Thyroid gland (tissue), 4 donors: ENCODE measurements at regions not wholly inside any gene's neighbourhood (a gene's known extent, or its start where the extent isn't known, plus 50 kb on each side); places are given as distances from the start of the nearest gene placed in this dataset.
A peak's percentile ranks its signal among the peaks of the same experiment; 100 is the strongest.

ENCODE experiments used
- DNase-seq, 2 donors: peaks; one replicate each; pipeline ENCODE4 v3.0.0-alpha.2; 2019
- H3K27ac ChIP-seq, 3 donors: fragments of 200-600 bp; sonication (generic); 1 replicate in 2 of 3; 2 replicates in 1 of 3; pipeline ENCODE4 v1.5.1; 2016 to 2019; ENCODE audit warnings: mild to moderate bottlenecking in 1 of 3, moderate library complexity in 1 of 3
- H3K27me3 ChIP-seq: fragments of 200-600 bp; sonication (generic); one replicate; pipeline ENCODE4 v1.5.1; 2019
- H3K36me3 ChIP-seq, 2 donors: fragments of 200-600 bp; sonication (generic); one replicate each; pipeline ENCODE4 v1.5.1; 2016 to 2019
- H3K4me1 ChIP-seq, 2 donors: fragments of 200-600 bp; sonication (generic); one replicate each; pipeline ENCODE4 v1.5.1; 2017 to 2019
- H3K4me3 ChIP-seq, 3 donors: fragments of 200-600 bp; sonication (generic); replicated peaks in 1 of 3; 1 replicate in 2 of 3; 2 replicates in 1 of 3; pipeline ENCODE4 v1.5.1; 2016; ENCODE audit warnings: mild to moderate bottlenecking in 1 of 3
- H3K9me3 ChIP-seq: fragments of 200-600 bp; sonication (generic); one replicate; pipeline ENCODE4 v1.5.1; 2017
- CTCF ChIP-seq, 6 experiments: fragments of 200-600 bp in 3 of 6; fragments of 450-650 bp in 3 of 6; sonication (generic) in 3 of 6; IDR thresholded peaks; one replicate each; pipeline ENCODE4 v1.5.1; 2016 to 2019; ENCODE audit warnings: antibody characterized with exemption in 6 of 6, mild to moderate bottlenecking in 2 of 6, inconsistent platforms in 1 of 6, moderate library complexity in 1 of 6
- POLR2A ChIP-seq, 2 donors: fragments of 450-650 bp; IDR thresholded peaks; one replicate each; pipeline ENCODE4 v1.6.1; 2017; ENCODE audit warnings: antibody characterized with exemption in 2 of 2, mild to moderate bottlenecking in 2 of 2, moderate library complexity in 1 of 2
- WGBS, 2 donors: methylation state at CpG; one replicate each; pipeline ENCODE4 v1.1.5; 2017; 5-methylcytosine and 5-hydroxymethylcytosine counted together
- intact Hi-C: fragments of 100-400 bp; cut with DNase I; formaldehyde crosslinking; loops from one replicate; pipeline ENCODE4 v1.15.1; 2023

DNA sequence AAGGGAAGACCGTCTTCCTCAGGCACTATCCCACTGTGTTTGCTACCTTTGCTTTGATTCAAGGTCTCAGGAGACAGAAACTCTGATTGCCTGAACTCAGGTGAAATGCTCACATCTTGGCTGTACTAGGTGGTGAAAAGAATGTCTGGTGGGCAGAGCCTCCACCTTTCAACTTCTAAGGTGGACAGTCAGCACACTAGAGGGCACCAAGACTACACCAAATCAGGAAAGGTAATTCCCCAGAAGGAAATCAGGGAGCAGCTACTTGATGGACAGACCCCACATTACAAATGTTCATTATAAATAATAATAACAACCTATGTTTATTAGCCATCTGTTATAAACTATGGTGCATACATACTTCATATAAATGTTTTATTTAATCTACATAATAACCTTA, 220.9 kb downstream of the ATG4C start:
- TF ChIP-seq CTCF (IDR thresholded peaks at IDR 0.05) = peak in 4 of 6 experiments; percentile 30 to 62 (median 59)
- no peak for TF ChIP-seq POLR2A (IDR thresholded peaks at IDR 0.05)
- H3K4me3 ChIP-seq = no peak overlapping the region
- intact Hi-C loops = loop anchor here (5.0 kb wide), 1 partner anchor 142 kb away; no protein-coding TSS in a partner anchor
- H3K27ac ChIP-seq = no peak overlapping the region
- no peaks in the 10 kb centered on the region for H3K9me3 ChIP-seq
- no peaks in the 10 kb centered on the region for H3K36me3 ChIP-seq
- DNase-seq = peak; percentile 37 to 38
- no peaks in the 10 kb centered on the region for H3K27me3 ChIP-seq
- WGBS, 2 donors = 79 to 81% methylated on average over 1 of the region's 1 CpG
- no peaks in the 10 kb centered on the region for H3K4me1 ChIP-seq

- intact Hi-C loops = no loop called here
- no peak for DNase-seq
- no peak for TF ChIP-seq CTCF (IDR thresholded peaks at IDR 0.05)
- no peak for TF ChIP-seq POLR2A (IDR thresholded peaks at IDR 0.05)
- Histone ChIP-seq H3K4me1 (no peaks in the 10 kb centered on the region), H3K9me3 (no peaks in the 10 kb centered on the region), H3K27me3 (no peaks in the 10 kb centered on the region), H3K36me3 (no peaks in the 10 kb centered on the region), H3K27ac (no peak overlapping the region), H3K4me3 (no peak overlapping the region)
- WGBS, 2 donors = 92 to 97% methylated on average over 3 of the region's 3 CpGs
Observed at GRCh38 chr1:63005812-63006211, 221.9 kb downstream of the ATG4C start.

DNA sequence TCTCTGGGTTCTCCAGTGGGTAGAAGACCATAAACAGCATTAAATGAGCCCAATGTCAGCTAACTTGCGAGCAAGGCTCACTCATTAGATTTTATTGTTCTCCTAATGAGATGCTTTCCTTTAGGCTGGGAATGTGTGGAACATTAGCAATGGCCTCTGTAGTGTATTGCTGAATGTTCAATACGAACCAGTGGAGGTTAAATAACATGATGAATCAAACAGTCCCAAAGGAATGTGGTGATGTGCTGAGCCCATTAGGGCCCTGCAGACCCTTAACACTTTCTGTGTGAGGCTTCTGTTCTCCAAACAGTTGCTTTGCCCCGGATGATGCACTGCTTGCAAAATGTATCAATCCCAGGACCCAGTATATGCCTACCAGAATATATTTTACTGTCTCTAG, 225.5 kb downstream of the ATG4C start:
- Histone ChIP-seq H3K9me3 (no peaks in the 10 kb centered on the region), H3K4me1 (peaks cover 8 to 9% of the 10 kb centered on the region in 2 donors), H3K4me3 (no peak overlapping the region), H3K27ac (no peak overlapping the region), H3K36me3 (no peaks in the 10 kb centered on the region), H3K27me3 (no peaks in the 10 kb centered on the region)
- TF ChIP-seq POLR2A (IDR thresholded peaks at IDR 0.05) = no peak
- no peak for TF ChIP-seq CTCF (IDR thresholded peaks at IDR 0.05)
- no peak for DNase-seq
- intact Hi-C loops = no loop called here
- WGBS, 2 donors = 89 to 96% methylated on average over 3 of the region's 3 CpGs

GRCh38 chr1:63010913-63011660, 227.2 kb downstream of the ATG4C start:
- TF ChIP-seq CTCF (IDR thresholded peaks at IDR 0.05) (no peak), POLR2A (IDR thresholded peaks at IDR 0.05) (no peak)
- H3K4me3 ChIP-seq = no peak overlapping the region
- intact Hi-C loops = no loop called here
- H3K27me3 ChIP-seq = no peaks in the 10 kb centered on the region
- peaks cover 8 to 9% of the 10 kb centered on the region in 2 donors for H3K4me1 ChIP-seq
- no peaks in the 10 kb centered on the region for H3K36me3 ChIP-seq
- no peak for DNase-seq
- 70 to 73% methylated on average over 8 of the region's 8 CpGs for WGBS, 2 donors
- no peaks in the 10 kb centered on the region for H3K9me3 ChIP-seq
- no peak overlapping the region for H3K27ac ChIP-seq

GRCh38 chr1:63012339-63012738, 228.4 kb downstream of the ATG4C start:
- 47 to 54% methylated on average over 6 of the region's 6 CpGs for WGBS, 2 donors
- H3K9me3 ChIP-seq = no peaks in the 10 kb centered on the region
- DNase-seq = peak; percentile 14 to 23
- H3K4me1 ChIP-seq = peaks cover 8 to 10% of the 10 kb centered on the region in 2 donors
- H3K27me3 ChIP-seq = no peaks in the 10 kb centered on the region
- peak overlapping the region in 1 of 3 donors; percentile 28 for H3K27ac ChIP-seq
- H3K36me3 ChIP-seq = no peaks in the 10 kb centered on the region
- no peak for TF ChIP-seq CTCF (IDR thresholded peaks at IDR 0.05)
- no peak for TF ChIP-seq POLR2A (IDR thresholded peaks at IDR 0.05)
- intact Hi-C loops = no loop called here
- no peak overlapping the region for H3K4me3 ChIP-seq
